Vagina (tissue), 2 donors: ENCODE measurements at regions not wholly inside any gene's neighbourhood (a gene's known extent, or its start where the extent isn't known, plus 50 kb on each side); places are given as distances from the start of the nearest gene placed in this dataset.

ENCODE experiments used
- POLR2AphosphoS5 ChIP-seq, 2 donors: sonication (generic); formaldehyde crosslinking; IDR thresholded peaks; one replicate each; pipeline ENCODE4 v1.9.0; 2017; ENCODE audit warnings: antibody characterized with exemption in 2 of 2, mild to moderate bottlenecking in 2 of 2, low read depth in 1 of 2; ENCODE audit not compliant: insufficient read depth in 1 of 2
- TF ChIP-seq, protein P1 (sequence below), 3 experiments: fragments of 450-650 bp in 2 of 3; fragments of 200-600 bp in 1 of 3; sonication (generic) in 1 of 3; IDR thresholded peaks; one replicate each; pipeline ENCODE4 v1.5.1; 2017 to 2019; ENCODE audit warnings: antibody characterized with exemption in 3 of 3, mild to moderate bottlenecking in 2 of 3, moderate library complexity in 2 of 3

DNA sequence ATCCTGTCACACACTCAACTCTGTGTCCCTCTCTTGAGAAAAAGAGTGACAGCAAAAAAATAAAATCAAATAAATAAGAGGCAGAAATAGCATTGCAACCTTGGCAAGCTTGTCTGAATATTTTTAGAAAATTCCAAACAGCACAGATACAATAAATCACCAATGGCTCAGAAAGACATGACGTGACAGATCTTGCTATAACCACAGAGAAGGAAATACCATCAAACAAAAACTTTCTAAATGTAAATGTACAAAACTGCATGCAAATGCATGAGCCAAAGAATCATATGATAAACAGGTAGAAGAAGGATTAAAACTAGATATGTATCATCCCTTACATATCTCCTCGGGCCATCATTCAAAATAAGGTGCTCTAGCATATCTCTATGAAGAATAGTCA, 549.2 kb upstream of the NOX3 start:
- TF ChIP-seq, protein P1, sequence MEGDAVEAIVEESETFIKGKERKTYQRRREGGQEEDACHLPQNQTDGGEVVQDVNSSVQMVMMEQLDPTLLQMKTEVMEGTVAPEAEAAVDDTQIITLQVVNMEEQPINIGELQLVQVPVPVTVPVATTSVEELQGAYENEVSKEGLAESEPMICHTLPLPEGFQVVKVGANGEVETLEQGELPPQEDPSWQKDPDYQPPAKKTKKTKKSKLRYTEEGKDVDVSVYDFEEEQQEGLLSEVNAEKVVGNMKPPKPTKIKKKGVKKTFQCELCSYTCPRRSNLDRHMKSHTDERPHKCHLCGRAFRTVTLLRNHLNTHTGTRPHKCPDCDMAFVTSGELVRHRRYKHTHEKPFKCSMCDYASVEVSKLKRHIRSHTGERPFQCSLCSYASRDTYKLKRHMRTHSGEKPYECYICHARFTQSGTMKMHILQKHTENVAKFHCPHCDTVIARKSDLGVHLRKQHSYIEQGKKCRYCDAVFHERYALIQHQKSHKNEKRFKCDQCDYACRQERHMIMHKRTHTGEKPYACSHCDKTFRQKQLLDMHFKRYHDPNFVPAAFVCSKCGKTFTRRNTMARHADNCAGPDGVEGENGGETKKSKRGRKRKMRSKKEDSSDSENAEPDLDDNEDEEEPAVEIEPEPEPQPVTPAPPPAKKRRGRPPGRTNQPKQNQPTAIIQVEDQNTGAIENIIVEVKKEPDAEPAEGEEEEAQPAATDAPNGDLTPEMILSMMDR (IDR thresholded peaks at IDR 0.05), result no peak
- TF ChIP-seq POLR2AphosphoS5 (IDR thresholded peaks at IDR 0.05; ENCODE audit: insufficient read depth in 1 of 2, low read depth in 1 of 2), result no peak
